LNCaP clone FGC (cell line): ENCODE measurements at regions not wholly inside any gene's neighbourhood (a gene's known extent, or its start where the extent isn't known, plus 50 kb on each side); places are given as distances from the start of the nearest gene placed in this dataset.

Experiments
- DNase-seq: peaks from one replicate; pipeline ENCODE4 v3.0.0-alpha.2; 2011; ENCODE audit warnings: low read depth
- H3K4me3 ChIP-seq: 2 replicates; pipeline ENCODE4 v1.5.1; 2011; ENCODE audit warnings: mild to moderate bottlenecking, low read depth, low read length, control low read depth
- TF ChIP-seq, protein P1 (sequence below): IDR thresholded peaks from 2 replicates; pipeline ENCODE4 v1.5.1; 2012; ENCODE audit warnings: mild to moderate bottlenecking; ENCODE audit not compliant: control insufficient read depth, insufficient read depth; ENCODE audit errors: extremely low read depth

DNA sequence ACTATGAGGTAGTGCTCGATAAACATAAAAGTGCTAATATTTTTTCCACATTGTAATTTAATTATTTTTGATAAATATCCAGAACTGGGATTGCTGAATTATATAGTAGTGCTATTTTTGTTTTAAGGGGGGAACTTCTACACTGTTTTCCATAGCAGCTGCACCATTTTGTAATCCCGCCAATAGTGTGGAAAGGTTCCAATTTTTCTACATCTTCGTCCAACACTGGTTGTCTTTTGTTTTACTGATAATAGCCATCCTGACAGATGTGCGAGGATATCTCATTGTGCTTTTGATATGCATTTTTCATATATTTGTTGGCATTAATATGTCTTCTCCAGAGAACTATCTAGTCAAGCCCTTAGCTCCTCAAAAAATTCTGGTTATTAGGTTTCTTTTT lies 259.6 kb upstream of the KCNJ16 start:
- TF ChIP-seq, protein P1, sequence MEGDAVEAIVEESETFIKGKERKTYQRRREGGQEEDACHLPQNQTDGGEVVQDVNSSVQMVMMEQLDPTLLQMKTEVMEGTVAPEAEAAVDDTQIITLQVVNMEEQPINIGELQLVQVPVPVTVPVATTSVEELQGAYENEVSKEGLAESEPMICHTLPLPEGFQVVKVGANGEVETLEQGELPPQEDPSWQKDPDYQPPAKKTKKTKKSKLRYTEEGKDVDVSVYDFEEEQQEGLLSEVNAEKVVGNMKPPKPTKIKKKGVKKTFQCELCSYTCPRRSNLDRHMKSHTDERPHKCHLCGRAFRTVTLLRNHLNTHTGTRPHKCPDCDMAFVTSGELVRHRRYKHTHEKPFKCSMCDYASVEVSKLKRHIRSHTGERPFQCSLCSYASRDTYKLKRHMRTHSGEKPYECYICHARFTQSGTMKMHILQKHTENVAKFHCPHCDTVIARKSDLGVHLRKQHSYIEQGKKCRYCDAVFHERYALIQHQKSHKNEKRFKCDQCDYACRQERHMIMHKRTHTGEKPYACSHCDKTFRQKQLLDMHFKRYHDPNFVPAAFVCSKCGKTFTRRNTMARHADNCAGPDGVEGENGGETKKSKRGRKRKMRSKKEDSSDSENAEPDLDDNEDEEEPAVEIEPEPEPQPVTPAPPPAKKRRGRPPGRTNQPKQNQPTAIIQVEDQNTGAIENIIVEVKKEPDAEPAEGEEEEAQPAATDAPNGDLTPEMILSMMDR: no peak
- no peak for DNase-seq
- no peak overlapping the region for H3K4me3 ChIP-seq

DNA sequence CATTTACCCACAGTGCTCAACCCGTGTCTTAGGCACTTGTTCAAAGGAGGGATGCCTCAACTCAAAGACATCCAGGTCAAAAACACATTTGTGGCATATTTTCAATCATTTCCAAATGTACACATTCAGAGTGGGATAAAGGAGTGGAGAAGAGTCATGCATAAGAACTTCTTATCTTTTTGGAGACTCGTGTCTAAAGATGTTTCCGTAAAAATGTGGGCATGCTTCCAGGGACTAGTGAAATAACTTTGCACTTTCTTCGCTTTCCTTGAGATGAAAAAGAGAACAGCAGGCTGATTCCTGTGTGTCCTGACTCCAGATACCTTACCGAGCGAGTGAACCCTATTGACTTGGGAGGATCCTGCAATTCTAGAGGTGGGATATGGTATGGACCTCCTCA lies 256.6 kb upstream of the KCNJ16 start:
- no peak overlapping the region for H3K4me3 ChIP-seq
- TF ChIP-seq, protein P1: no peak
- no peak for DNase-seq

DNA sequence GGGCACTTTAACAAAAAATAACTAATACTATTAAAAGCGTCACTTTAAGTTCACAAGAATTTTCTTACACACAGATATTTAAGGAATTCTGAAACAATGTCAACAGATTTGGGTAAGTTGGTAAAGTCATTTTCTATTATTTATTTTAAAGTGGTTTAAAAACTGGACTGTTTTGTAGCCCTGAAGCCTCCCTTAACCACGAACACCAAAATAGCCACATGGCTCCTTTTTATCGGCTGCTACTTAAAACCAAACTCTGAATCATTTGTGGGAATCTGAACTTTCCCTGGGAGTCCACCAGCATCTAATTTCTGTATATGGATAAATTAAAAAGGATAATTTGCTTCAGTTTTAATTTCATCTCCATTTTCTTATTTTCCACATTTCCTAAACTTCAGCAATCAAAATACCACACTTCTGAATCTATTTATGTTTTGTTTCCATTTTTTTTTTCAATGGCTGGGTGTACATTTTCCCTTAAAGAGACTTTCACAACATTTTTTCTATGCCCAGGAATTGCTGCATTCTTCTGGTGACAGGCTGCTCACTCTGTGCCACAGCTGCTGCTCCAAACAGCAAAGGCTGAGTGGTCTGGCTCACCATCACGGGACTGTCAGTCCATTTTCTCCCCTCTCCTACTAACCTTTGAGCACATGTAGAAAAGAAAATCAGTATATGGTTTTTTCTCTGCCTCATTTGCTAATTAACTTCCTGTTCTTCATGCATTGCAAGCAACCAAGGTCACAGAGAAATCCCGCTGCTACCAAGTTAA lies 255.5 kb upstream of the KCNJ16 start:
- DNase-seq: no peak
- TF ChIP-seq, protein P1: no peak
- H3K4me3 ChIP-seq: no peak overlapping the region

DNA sequence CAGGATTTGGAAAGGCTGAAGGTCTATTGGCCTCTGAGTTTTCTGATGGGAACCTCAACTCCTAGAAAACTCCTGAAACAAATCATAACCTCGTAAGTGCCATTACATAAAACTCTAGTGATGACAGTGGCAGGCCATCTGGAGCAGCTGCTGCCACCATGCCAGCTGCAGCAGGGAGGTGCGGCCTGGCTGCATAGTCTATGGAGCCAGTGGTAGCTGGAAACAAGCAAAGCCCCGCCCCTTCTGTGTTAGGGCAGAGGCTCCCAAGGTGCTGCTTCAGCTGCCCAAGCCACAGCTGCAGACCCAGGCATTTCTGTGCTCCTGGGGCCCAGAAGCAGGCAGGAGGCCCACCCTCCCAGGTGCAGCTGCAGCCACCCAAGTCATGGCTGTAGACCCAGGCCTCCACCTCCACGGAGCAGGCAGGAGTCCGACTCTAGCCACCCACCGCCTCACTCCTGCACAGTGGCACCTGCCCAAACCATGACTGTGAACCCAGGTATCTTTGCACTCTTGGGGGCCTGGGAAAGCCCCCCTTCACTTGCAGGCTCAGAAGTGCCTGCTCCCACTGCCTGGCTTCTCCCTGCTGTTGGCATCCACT lies 254.1 kb upstream of the KCNJ16 start:
- TF ChIP-seq, protein P1: no peak
- no peak for DNase-seq
- H3K4me3 ChIP-seq: no peak overlapping the region

DNA sequence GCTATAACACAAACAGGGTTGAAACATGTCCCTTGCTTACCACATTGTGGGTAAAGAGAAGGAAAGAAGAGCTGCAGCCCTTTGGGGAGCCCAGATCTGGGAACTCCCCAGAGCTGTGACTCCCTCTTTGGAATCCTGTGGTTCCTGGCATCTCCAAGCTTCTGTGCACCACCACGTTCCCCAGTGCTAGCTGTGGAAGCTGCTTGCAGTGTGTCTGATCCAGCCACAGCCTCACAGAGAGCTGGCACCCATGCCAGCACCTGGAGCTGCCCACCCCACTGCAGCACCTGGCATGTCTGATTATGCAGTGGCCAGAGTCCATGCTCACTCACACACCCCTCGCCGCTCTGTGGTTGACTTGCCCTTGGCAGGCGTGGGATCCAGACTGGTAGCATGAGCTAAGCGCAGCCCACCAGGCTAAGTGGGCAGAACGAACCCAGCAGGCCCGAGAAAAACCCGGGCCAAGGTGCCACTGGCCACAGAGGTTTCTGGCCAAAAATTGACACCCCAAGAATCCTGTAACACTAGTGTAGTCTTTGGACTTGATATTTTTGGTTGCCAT lies 252.6 kb upstream of the KCNJ16 start:
- DNase-seq: no peak
- TF ChIP-seq, protein P1: no peak
- H3K4me3 ChIP-seq: no peak overlapping the region

DNA sequence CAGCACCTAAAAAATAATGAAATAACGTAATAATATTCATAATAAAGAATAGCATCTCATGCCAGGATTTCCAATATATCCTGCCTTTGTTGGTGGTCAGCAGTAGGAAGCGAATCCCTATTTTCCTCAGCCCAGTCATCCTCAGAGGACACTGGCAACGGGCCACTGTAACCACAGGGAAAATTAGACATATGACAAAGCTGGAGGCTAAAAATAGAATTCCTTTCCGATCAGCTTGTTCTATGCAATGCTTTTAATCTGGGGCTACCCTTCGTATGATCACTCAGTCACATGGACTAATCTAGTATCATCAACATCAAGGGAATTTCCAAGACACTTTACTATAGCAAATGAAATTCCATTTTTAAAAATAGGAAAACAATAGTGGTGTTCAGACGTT lies 246.9 kb upstream of the KCNJ16 start:
- TF ChIP-seq, protein P1: no peak
- no peak overlapping the region for H3K4me3 ChIP-seq
- DNase-seq: no peak
